HG02852 (cell line): ENCODE measurements at regions not wholly inside any gene's neighbourhood (a gene's known extent, or its start where the extent isn't known, plus 50 kb on each side); places are given as distances from the start of the nearest gene placed in this dataset.
"Not testable (repeated sequence)": the region's sequence is repeated elsewhere in the genome, so short reads cannot be mapped to it uniquely, and the experiment has no call there.

ENCODE experiments used
- ATAC-seq: cut with Tn5 transposase; IDR thresholded peaks from one replicate; pipeline ENCODE4 v1.9.1; 2021; ENCODE audit warnings: mild to moderate bottlenecking, moderate library complexity; ENCODE audit not compliant: unreplicated experiment

DNA sequence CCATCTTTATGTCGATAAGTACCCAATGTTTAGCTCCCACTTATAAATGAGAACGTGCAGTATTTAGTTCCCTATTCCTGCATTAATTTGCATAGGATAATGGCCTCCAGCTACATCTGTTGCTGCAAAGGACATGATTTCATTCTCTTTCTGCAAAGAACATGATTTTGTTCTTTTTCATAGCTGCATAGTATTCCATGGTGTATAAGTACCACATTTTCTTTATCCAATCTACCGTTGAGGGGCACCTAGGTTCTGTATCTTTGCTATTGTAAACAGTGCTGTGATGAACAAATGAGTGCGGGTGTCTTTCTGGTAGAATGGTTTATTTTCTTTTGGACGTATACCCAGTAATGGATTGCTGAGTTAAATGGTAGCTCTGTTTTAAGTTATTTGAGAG is 63.0 kb downstream of the HLX start:
- no peak for ATAC-seq

DNA sequence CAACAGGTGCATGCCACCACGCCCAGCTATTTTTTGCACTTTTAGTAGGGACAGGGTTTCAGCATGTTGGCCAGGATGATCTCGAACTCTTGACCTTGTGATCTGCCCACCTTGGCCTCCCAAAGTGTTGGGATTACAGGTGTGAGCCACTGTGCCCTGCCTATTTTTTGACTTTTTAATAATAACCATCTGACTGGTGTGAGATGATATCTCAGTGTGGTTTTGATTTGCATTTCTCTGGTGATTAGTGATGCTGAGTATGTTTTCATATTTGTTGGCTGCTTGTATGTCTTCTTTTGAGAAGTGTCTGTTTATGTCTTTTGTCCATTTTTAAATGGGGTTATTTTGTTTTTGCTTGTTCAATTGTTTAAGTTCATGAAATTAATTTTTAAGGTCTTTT is 63.7 kb downstream of the HLX start:
- not testable (repeated sequence) for ATAC-seq

DNA sequence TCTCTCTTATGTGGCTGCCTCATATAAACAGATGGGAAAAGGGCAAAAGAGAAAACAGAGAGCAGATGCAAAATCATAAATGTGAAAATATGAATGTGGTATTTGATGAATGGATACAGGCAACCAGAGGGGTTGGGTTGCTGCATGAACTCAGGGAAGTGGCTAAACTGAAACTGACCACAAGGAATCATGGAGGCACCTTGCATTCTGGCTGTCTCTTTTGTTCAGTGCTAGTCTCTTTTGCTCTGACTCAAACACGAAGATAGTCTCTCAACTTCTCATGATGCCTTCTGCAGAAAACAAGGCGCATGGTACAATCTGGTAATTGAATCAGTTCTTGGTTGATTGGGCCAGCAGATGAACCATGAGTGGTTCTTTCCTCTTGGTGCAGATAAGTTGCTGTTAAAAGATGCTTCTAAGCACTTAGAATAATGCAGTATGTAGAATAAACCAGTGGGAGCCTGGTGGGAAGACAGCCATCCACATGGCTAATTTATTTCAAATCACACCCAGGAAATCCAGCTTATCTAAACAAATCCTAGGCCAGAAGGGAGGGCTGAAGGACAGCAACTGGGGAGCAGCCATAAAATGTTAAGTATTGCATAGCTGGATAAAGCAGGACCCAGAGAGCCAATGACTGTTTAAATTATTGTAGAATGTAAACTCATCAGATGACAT is 64.2 kb downstream of the HLX start:
- ATAC-seq = no peak

DNA sequence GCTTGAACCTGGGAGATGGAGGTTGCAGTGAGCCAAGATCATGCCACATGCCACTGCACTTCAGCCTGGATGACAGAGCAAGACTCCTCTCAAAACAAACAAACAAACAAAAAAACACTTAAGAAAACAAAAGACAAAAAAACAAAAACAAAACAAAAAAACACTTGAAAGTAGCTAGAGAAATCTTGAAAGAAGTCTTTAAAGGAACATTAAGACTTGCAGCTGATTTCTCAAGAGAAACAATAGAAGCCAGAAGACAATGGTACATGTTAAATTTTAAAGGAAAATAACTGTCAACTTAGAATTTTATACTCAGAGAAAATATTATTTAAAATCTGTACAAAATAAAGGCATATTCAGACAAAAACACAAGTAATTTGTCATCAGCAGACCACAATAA is 71.3 kb downstream of the HLX start:
- no peak for ATAC-seq

DNA sequence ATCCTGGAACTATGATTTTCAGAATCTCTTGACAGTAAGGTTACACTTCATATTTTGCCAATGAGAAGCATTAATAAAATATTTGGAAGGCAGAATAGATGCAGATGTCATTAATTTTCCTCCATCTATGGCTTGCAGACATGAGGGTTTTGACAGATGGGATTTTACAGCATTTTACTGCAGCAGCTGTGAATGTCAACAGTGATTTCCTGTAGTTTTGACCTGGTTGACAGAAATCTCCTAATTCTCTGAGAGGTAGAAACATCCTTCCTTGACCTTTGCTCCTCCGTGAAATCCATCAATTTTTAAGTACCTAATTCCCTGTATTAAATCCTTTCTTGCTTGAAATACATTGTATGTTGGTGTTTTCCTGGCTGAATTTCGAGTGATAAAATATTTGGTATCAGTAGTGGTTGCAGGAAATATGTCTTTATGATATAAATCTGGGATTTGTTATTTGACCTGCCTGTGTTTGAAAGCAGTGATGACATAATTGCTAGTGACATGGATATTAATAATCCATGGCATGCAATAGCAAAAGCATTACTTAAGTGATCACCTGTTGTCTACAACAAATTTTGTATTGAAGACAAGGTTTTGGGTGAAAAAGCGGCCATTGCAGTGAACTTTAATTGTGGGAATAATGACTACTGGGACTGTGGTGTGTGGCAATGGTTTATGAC is 73.9 kb downstream of the HLX start:
- ATAC-seq = no peak

DNA sequence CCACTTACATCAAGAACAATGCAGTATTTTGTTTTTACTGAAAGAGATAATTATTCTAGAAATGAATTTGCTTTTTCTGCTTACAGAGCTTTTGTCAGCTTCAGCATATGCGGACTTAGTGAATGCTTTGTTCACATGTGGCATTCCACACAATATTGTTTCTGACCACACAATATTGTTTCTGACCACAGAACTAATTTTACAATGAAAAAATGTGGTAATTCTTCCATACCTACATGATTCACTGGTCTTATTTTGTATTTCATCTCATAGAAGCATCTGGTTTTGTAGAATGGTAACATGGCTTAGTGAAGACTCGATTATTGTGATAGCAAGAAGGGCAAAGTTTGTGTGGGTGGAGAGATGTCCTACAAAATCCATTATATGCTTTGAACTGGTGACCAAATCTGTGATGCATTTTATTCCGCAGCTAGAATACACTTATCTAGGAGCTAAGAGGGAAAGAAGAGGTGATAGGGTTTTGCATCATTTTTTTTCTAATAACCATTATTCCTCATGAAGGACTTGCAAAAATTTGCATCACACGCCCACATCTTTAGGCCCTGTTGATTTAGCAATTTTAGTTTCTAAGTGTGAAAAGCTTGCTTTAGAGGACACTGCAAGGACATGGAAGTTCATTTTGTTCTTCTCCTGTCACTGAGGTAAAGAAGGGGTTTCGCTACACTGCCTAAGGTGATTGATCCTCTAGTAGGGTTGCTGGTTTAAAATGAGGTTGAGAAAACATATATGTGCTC is 75.3 kb downstream of the HLX start:
- no peak for ATAC-seq

DNA sequence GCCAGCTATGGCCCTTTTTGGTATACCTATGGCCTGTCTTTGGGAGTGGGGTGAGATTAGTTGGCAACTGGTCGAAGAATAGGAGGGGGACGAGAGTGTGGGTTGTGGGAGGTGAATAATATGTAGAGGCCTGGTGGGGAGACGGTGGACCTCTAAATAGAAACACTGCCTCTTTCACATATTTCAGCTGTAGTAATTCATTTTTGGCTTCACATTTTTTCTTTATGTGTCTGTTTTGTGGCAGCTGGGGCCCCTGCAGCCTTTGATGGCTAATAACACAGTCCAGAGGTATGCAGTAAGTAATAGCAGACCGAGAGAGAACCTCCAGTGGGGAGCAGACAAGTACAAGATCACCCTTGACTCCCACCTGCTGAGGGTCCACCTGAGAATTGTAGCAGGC is 75.9 kb downstream of the HLX start:
- ATAC-seq = no peak

DNA sequence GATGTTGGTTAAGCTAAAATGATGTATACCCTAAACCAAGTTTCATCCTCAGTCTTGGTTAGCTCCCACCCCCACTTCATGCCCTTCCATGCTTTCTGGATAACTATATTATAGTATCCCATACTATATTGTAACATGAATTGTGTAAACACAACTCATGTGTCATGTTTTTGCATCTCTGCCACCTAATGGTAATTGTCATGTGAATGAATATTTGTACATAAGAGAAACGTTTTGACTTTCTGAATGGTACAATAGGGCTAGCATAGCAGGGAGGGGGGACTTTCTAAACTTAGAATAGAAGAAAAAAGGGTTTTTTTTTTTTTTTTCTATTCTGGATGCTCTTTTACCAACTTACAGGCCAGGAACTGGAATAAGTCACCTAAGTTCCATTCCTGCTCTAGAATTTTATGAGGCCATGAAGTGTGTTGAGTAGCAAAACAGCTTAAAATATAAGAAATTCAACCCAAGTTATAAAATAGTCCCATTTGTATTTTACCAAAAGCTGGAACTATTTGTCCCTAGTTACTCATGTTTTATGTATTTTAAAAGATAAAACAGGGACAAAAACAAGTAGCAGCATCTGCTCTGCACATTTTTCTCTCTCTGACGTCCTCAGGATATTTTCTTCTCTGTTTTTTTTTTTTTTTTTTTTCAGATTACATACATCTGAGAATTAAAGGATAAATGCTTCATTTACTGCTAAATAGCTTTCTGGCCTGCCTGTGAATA is 77.4 kb downstream of the HLX start:
- ATAC-seq = no peak

DNA sequence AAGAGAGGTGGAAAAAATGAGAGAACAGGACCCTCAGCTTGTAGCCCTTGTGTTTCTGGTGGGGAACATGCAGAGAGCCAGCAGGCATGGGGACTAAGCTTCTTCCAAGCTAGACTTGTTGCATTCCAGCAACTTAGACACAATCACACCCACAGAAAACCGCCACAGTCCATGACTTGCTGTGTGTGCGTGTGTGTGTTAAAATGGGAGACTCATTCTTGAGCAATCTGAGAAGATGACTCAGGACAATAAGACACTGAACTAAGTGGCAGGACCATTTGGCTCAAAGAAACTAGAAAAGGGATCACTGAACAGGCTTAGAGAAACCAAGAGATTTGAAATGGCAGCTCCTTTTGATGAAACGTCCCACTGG is 78.0 kb downstream of the HLX start:
- no peak for ATAC-seq

DNA sequence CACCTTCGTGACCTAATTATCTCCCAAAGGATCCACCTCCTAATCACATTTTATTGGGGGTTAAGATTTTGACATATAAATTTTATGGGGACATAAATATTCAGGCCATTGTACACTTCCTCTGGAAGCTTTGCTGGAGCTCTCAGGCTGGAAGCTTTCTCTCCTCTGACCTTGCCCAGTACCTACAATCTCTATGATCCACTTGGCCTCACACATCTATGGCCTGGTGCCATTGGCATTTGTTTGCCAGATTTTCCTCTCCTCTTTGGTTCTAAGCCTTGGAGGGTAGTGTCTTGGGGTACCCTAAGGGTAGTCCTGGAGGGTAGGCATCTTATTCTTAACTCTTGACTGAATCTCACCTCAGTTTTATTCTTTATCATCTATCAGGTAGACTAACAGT is 79.0 kb downstream of the HLX start:
- ATAC-seq = no peak

DNA sequence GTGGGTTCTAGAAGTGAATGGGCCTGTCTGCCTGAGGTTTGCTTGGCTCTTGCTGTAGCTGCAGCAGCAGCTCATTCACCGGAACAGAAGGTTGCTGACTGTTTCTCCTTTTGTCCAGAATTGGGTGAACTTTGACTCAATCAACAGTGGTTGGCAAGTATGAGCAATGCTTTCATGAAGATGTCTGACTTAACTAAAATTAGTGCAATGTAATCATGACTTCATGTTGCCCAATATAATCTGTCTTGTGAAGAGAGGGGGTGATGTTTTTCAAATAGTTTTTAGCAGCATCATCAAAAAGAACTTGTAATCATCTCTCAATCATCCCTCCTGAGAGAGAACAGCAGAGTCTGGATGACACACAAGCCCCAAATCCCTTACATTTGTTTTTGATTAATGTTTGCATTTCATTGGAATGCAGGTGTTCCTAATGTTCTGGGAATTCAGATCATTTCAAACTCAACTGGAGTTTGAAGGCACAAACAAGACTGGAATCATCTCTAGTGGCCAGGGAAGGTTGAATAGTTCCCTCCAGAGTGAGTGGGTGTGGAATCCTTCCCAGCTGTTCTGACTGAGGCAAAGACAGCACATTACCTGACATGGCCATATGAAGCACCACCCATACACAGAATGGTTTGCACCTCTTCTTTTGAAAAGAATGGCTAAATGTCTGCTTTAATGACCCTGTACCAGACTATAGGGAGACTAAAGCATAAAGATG is 82.9 kb downstream of the HLX start:
- no peak for ATAC-seq

DNA sequence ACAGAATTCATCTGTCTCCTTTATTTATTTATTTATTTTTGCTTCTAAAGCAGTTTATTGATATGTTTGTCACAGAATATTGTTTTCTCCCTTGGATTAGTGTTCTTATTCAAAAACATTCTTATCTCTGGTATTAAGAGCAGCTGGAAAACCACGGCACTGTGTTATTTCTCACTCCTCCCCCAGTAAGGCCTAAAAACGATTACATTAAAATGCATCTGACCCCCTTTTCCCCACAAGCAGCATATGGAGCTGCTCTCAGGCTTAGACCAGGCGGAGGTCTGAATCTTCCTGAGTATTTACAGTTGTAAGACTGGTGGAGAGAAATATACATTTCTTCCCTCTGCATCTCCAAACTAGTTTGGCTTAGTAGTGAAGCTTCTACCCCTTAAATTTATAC is 86.8 kb downstream of the HLX start:
- no peak for ATAC-seq

DNA sequence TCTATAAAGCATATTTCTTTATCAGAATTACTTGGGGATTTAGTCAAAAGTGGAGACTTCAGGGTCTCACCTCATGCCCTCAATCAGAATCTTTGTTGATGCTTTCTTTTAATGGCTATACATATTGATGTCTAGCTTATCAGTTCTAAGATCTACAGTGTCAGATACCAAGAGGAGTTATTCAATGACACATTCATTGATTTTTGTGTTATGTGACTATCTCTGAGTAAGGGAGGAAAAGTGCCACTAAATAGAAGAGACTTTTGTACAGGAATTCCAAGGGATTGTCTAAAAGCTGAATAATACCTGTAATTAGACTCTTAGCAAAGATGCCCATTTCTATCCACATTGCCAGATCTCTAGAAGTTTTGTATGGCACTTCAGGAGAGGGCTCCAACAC is 87.2 kb downstream of the HLX start:
- no peak for ATAC-seq

DNA sequence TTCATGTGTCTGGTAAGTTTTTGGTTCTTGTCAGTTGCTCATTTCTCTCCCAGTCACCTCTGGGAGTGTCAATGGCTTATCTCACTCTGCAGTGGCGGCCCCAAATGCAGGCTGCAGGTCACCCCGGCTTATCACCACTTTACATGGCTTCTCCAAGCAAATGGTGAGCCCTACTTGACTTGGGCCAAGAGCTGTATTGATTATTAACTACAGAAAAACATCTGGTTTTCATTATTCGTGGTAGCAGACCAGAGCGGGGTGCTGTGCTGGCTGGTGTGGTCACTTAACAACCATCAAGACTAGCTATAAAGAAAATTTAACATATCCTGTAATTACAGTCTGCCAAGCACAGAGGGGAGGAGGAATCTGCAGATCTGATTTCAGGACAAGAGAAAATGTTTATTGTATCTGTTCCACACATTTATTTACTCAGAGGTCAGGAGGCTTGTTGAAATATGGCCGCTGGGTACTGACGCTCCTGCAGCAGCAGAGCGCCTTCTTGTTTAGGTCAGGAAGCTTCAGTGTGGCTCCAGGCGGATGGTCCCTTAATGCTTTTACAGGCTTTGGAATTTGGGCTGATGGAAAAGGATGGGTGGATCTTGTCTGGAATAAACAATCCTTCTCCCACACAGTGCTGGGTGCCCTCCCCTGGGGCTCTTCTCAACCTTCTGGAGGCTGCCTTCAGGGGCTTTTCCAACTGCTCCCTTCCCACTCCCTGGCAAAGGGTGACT is 87.8 kb downstream of the HLX start:
- no peak for ATAC-seq

DNA sequence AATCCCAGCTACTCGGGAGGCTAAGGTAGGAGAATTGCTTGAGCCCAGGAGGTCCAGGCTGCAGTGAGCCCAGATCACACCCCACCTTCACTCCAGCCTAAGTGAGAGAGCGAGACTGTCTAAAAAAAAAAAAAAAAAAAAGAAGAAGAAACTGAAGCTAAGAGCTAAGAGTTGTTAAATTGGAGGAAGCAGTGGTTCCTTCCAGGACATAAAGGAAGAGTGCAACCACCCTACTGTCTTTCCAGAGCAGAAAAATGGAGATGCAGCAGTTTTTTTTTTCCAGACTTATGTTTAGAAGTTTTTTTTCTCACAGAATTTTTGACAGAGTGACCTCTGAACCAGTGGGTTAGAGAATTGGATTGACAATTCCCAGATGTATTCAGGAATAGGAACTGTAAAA is 88.7 kb downstream of the HLX start:
- ATAC-seq = no peak

DNA sequence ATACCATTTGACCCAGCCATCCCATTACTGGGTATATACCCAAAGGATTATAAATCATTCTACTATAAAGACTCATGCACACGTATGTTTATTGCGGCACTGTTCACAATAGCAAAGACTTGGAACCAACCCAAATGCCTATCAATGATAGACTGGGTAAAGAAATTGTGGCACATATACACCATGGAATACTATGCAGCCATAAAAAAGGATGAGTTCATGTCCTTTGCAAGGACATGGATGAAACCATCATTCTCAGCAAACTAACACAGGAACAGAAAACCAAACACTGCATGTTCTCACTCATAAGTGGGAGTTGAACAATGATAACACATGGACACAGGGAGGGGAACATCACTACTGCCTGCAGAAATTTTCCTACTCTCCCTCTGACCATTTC is 90.0 kb downstream of the HLX start:
- ATAC-seq = not testable (repeated sequence)

DNA sequence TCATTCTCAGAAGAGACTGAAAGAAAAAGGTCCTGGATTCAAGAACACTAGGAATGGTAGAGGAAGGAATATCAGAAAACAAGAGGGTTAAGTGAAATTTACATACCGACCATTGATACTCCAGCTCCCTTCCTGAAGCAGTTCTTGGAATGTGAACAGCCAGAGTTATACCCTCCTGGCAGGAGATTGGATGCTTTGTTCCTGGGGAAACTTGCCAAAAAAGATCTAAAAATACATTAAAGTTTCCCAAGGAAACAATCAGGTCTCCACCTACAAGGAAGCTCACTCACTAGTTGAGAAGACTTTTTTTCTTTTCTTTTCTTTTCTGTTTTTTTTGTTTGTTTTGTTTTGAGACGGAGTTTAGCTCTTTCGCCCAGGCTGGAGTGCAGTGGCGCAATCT is 91.1 kb downstream of the HLX start:
- ATAC-seq = no peak

DNA sequence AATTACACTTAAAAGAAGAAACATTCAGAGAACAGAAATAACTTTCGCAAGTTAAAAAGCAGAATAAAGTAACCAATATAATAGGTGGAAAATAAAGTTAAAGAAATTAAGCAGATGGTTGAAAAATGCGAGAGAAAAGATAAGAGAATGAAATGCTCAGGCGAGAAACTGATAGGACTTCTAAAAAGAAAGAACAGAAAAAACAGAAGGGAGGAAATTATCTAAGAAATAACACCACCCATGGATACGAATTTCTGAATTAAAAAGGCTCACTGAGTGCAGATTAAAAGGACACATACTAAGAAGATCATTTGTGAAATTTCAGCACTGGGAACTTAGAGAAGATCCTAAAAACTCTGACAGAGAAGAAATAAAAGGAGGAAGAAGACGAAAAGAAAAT is 92.0 kb downstream of the HLX start:
- no peak for ATAC-seq

DNA sequence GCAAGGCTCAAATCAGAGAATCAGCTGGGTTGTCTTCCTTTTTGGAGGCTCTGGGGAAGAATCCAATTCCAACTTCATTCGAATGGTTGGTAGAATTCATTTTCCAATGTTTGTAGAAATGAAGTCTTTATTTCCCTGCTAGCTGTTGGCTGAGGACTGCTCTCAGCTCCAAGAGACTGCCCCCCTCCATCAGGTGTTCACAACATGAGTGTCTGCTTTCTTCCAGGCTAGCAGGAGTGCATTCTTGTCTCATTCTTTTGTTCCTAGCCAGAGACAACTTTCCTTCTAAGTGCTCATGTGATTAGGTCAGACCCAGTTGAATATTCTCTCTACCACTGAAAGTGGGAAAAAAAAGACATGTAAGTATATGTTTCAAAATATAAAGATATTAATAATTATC is 95.2 kb downstream of the HLX start:
- no peak for ATAC-seq

DNA sequence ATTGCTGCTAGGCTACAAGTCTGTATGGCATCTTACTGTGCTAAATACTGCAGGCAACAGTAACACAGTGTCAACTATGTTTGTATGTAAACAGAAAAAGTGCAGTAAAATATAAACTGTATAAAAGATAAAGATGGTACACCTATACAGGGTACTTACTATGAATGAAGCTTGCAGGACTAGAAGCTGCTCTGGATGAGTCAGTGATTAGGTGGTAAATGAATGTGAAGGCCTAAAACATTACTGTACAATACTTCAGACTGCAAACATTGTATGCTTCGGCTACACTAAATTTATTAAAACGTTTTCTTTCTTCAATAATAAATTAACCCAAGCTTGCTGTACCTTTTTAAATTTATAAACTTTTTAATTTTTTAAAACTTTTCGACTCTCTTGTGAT is 97.1 kb downstream of the HLX start:
- ATAC-seq = no peak
